HPDE6-E6E7 (cell line): ENCODE measurements at regions not wholly inside any gene's neighbourhood (a gene's known extent, or its start where the extent isn't known, plus 50 kb on each side); places are given as distances from the start of the nearest gene placed in this dataset.
A peak's percentile ranks its signal among the peaks of the same experiment; 100 is the strongest.

Experiments used
- DNase-seq: peaks from one replicate; pipeline ENCODE4 v3.0.0; 2011; ENCODE audit warnings: missing footprints; ENCODE audit errors: extremely low spot score

DNA sequence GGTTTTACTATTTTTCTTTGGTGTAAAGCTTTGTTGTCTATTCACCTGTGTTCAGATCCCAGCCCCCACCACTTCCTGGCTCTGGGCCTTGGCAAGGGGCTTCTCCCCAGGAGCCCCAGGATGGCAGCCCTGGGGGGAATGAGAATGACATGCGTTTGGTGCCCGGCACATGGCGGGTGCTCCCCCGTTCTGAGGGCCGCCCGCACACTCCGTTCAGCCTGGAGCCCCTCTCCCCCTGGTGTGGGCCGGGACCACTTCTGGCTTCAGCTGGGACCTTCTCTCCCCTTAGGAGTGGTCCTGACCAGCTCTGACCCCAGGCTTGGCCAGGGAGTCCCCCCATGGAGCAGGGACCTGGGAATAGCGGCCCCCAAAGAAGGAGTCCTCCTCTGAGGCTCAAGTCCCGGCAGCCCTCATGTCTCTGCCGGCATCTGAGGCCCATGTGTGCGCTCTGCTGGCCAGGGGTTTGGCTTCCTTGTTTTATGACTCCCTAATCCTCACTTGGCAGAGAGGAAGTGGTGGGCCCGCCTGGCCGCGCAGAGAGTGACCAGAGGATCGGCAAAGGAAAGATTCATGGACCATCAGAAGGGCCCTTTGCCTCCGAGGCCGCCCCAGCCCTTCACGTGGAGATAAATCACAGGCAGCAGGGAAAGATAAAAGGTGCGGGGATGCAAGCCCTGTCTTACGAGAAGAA lies 57.0 kb upstream of the LMX1B start:
- no peak for DNase-seq

DNA sequence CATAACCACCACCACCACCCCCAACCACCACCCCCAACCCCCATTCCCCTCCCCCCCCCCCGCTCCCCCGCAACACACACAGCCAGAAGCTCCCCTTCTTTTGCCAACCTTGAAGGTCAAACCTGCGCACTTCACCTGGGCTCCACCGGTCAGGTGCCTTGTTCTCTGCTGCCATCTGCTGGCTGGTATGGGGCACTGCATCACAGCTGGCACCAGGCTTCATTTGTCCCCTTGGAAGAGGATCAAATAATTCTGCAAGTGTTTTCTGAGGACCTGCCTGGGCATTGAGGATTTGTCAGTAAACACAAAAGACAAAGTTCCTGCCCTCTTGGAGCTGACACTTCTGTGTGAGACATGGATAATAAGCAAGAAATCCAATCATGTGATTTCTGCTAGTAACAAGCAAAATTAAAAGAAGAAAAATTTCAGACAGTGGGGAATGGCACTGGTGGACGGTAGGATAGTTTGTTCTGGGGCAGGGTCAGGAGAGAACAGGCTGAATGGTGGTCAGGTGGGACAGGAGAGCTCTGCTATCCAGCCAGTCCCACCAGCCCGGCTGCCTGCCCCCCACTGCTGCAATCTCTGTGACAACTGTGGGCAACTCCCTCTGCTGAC lies 55.6 kb upstream of the LMX1B start:
- peak; percentile 78 for DNase-seq

DNA sequence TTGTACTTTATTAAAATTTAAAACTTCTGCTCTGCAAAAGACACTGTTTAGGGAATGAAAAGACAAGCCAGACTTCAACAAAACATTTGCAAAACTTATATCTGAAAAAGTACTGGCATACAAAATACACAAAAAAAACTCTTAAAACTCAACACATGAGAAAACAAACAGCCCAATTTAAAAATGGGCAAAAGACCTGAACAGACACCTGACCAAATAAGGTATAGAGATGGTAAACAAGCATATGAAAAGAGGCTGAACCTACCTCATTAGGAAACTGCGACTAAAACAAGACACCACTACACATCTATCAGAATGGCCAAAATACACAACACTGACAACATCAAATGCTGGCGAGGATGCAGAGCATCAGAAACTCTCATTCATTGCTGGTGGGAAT lies 54.4 kb upstream of the LMX1B start:
- DNase-seq: no peak

DNA sequence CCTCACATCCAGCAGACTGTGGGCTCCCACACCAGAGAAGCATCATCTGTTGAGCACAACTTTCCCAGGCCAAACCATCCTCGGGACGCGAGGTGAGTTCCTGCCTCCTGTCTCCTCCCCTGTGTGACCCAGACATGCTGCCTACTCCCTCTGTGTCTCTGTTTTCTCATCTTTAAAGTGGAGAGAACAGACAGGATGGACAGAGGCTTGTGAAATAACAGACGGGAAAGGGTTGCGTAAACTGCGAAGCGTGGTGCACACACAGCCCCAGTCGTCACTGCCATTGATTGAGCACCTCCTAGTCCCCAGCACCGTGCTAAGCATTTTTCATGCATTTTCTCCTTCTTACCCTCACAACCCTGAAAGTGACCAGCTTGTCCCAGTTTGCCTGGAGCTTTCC lies 52.1 kb upstream of the LMX1B start:
- DNase-seq: no peak

DNA sequence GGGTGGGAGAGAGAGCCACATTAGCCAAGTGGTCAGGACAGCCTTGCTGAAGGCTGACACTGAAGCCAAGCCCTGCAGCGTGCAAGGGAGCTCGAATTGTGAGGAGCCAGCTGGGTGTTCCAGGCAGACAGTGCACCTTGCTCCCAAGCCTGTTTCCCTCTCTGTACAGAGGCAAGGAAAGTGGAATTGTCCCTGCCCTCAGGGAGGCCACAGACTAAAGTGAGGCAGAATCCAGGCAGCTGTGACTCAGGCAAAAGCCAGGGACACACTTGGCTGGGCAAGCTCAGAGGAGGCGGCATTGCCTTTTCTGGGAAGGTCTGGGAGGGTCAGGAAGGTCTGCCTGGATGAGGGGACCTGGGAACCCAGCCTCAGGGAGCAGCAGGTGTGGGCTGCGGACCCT lies 50.2 kb upstream of the LMX1B start:
- no peak for DNase-seq
